Thoracic aorta (tissue), 2 donors: ENCODE measurements at regions not wholly inside any gene's neighbourhood (a gene's known extent, or its start where the extent isn't known, plus 50 kb on each side); places are given as distances from the start of the nearest gene placed in this dataset.

ENCODE experiments used
- ATAC-seq: fragments of 150-250 bp; one replicate; pipeline ENCODE4 v1.8.0; 2017; ENCODE audit warnings: low read depth; ENCODE audit not compliant: insufficient number of reproducible peaks, low FRiP score
- DNase-seq: peaks from one replicate; pipeline ENCODE4 v3.0.0-alpha.2; 2020; ENCODE audit warnings: low spot score
- H3K27ac ChIP-seq, 2 donors: fragments of 200-600 bp; sonication (generic); 1 replicate in 1 of 2; 2 replicates in 1 of 2; pipeline ENCODE4 v1.5.1; 2016; ENCODE audit warnings: mild to moderate bottlenecking in 2 of 2, moderate library complexity in 2 of 2
- H3K27me3 ChIP-seq: fragments of 200-600 bp; sonication (generic); replicated peaks from 2 replicates; pipeline ENCODE4 v1.6.0; 2016; ENCODE audit warnings: mild to moderate bottlenecking; ENCODE audit not compliant: insufficient read depth
- H3K36me3 ChIP-seq: fragments of 200-600 bp; sonication (generic); one replicate; pipeline ENCODE4 v1.5.1; 2016
- H3K4me1 ChIP-seq, 2 donors: fragments of 200-600 bp; sonication (generic); 1 replicate in 1 of 2; 2 replicates in 1 of 2; pipeline versions ENCODE4 v1.5.1 to v1.6.0; 2016; ENCODE audit warnings: low read depth in 2 of 2, mild to moderate bottlenecking in 1 of 2; ENCODE audit not compliant: control insufficient read depth in 1 of 2
- H3K4me3 ChIP-seq: fragments of 200-600 bp; sonication (generic); 2 replicates; pipeline ENCODE4 v1.5.1; 2016; ENCODE audit warnings: mild to moderate bottlenecking
- H3K9me3 ChIP-seq: fragments of 200-600 bp; sonication (generic); 2 replicates; pipeline ENCODE4 v1.5.1; 2016
- CTCF ChIP-seq: fragments of 200-600 bp; sonication (generic); IDR thresholded peaks from one replicate; pipeline ENCODE4 v1.5.1; 2019; ENCODE audit warnings: antibody characterized with exemption

- Histone ChIP-seq H3K4me1 (no peaks in the 10 kb centered on the region), H3K27me3 (no peaks in the 10 kb centered on the region), H3K27ac (no peak overlapping the region)
Observed at GRCh38 chr2:235187806-235188205, 236.0 kb downstream of the SH3BP4 start.

GRCh38 chr2:235191486-235191885, 239.7 kb downstream of the SH3BP4 start:
- Histone ChIP-seq H3K4me1 (no peaks in the 10 kb centered on the region), H3K9me3 (no peaks in the 10 kb centered on the region), H3K36me3 (no peaks in the 10 kb centered on the region), H3K27me3 (no peaks in the 10 kb centered on the region), H3K4me3 (no peak overlapping the region), H3K27ac (no peak overlapping the region)
- DNase-seq = no peak
- no peak for ATAC-seq
- TF ChIP-seq CTCF = no peak

More at GRCh38 chr2:235187806-235188205, 236.0 kb downstream of the SH3BP4 start:
- DNase-seq (no peak), ATAC-seq (no peak)
- no peak for TF ChIP-seq CTCF
- Histone ChIP-seq H3K36me3 (no peaks in the 10 kb centered on the region), H3K4me3 (no peak overlapping the region), H3K9me3 (no peaks in the 10 kb centered on the region)

- no peaks in the 10 kb centered on the region for H3K9me3 ChIP-seq
- H3K4me3 ChIP-seq = no peak overlapping the region
- no peaks in the 10 kb centered on the region for H3K4me1 ChIP-seq
- no peak overlapping the region for H3K27ac ChIP-seq
- no peak for TF ChIP-seq CTCF
- ATAC-seq = no peak
- H3K36me3 ChIP-seq = no peaks in the 10 kb centered on the region
- H3K27me3 ChIP-seq = no peaks in the 10 kb centered on the region
- DNase-seq = no peak
Observed at GRCh38 chr2:235191978-235192377, 240.2 kb downstream of the SH3BP4 start.

- no peak for ATAC-seq
- Histone ChIP-seq H3K27ac (no peak overlapping the region), H3K9me3 (no peaks in the 10 kb centered on the region), H3K27me3 (no peaks in the 10 kb centered on the region), H3K36me3 (no peaks in the 10 kb centered on the region), H3K4me1 (no peaks in the 10 kb centered on the region), H3K4me3 (no peak overlapping the region)
- no peak for TF ChIP-seq CTCF
- no peak for DNase-seq
Observed at GRCh38 chr2:235194351-235194750, 242.5 kb downstream of the SH3BP4 start.

- H3K4me3 ChIP-seq = no peak overlapping the region
- DNase-seq = no peak
- TF ChIP-seq CTCF = no peak
- ATAC-seq = no peak
- no peaks in the 10 kb centered on the region for H3K9me3 ChIP-seq
- H3K27ac ChIP-seq = no peak overlapping the region
- H3K36me3 ChIP-seq = no peaks in the 10 kb centered on the region
- no peaks in the 10 kb centered on the region for H3K4me1 ChIP-seq
- H3K27me3 ChIP-seq = no peaks in the 10 kb centered on the region
Observed at GRCh38 chr2:235194836-235195235, 243.0 kb downstream of the SH3BP4 start.
